ENCODE measurements at regions not wholly inside any gene's neighbourhood (a gene's known extent, or its start where the extent isn't known, plus 50 kb on each side); places are given as distances from the start of the nearest gene placed in this dataset.

GRCh38 chr10:32125023-32125422 lies 68.8 kb upstream of the KIF5B start:
- DNase-seq (ENCODE audit: extremely low spot score, unreplicated experiment): no peak
- Mint-ChIP-seq H3K36me3 (no peaks in the 10 kb centered on the region), H3K9me3 (no peaks in the 10 kb centered on the region), H3K27me3 (no peaks in the 10 kb centered on the region), H3K27ac (no peak overlapping the region), H3K4me1 (ENCODE audit: unreplicated experiment) (peaks cover 4% of the 10 kb centered on the region), H3K4me3 (no peak overlapping the region)
- TF ChIP-seq CTCF (conservative IDR thresholded peaks at IDR 0.05): no peak

GRCh38 chr10:32123021-32123420 lies 66.8 kb upstream of the KIF5B start:
- Mint-ChIP-seq H3K27ac (no peak overlapping the region), H3K9me3 (no peaks in the 10 kb centered on the region), H3K27me3 (no peaks in the 10 kb centered on the region), H3K4me1 (ENCODE audit: unreplicated experiment) (peaks cover 4% of the 10 kb centered on the region), H3K36me3 (no peaks in the 10 kb centered on the region), H3K4me3 (no peak overlapping the region)
- TF ChIP-seq CTCF (conservative IDR thresholded peaks at IDR 0.05): no peak
- DNase-seq (ENCODE audit: extremely low spot score, unreplicated experiment): no peak

- H3K36me3 Mint-ChIP-seq: no peaks in the 10 kb centered on the region
- no peaks in the 10 kb centered on the region for H3K27me3 Mint-ChIP-seq
- TF ChIP-seq CTCF (conservative IDR thresholded peaks at IDR 0.05): no peak
- no peak for DNase-seq (ENCODE audit: extremely low spot score, unreplicated experiment)
- no peaks in the 10 kb centered on the region for H3K9me3 Mint-ChIP-seq
- no peak overlapping the region for H3K4me3 Mint-ChIP-seq
- H3K27ac Mint-ChIP-seq: no peak overlapping the region
- H3K4me1 Mint-ChIP-seq (ENCODE audit: unreplicated experiment): peaks cover 4% of the 10 kb centered on the region
These were observed 65.4 kb upstream of the KIF5B start for GRCh38 chr10:32121648-32122047.

GRCh38 chr10:32120147-32120546 lies 63.9 kb upstream of the KIF5B start:
- no peak for TF ChIP-seq CTCF (conservative IDR thresholded peaks at IDR 0.05)
- DNase-seq (ENCODE audit: extremely low spot score, unreplicated experiment): no peak
- peaks cover 2% of the 10 kb centered on the region for H3K4me1 Mint-ChIP-seq (ENCODE audit: unreplicated experiment)
- H3K4me3 Mint-ChIP-seq: no peak overlapping the region
- H3K9me3 Mint-ChIP-seq: peaks cover 7% of the 10 kb centered on the region
- no peak overlapping the region for H3K27ac Mint-ChIP-seq
- H3K36me3 Mint-ChIP-seq: no peaks in the 10 kb centered on the region
- no peaks in the 10 kb centered on the region for H3K27me3 Mint-ChIP-seq

- TF ChIP-seq CTCF (conservative IDR thresholded peaks at IDR 0.05): no peak
- Mint-ChIP-seq H3K27ac (no peak overlapping the region), H3K27me3 (peaks cover 4% of the 10 kb centered on the region), H3K4me3 (no peak overlapping the region), H3K9me3 (peaks cover 7% of the 10 kb centered on the region), H3K4me1 (ENCODE audit: unreplicated experiment) (no peaks in the 10 kb centered on the region), H3K36me3 (no peaks in the 10 kb centered on the region)
- no peak for DNase-seq (ENCODE audit: extremely low spot score, unreplicated experiment)
These were observed 58.3 kb upstream of the KIF5B start for GRCh38 chr10:32114508-32114907.

GRCh38 chr10:32112055-32112454 lies 55.8 kb upstream of the KIF5B start:
- TF ChIP-seq CTCF (conservative IDR thresholded peaks at IDR 0.05): no peak
- Mint-ChIP-seq H3K4me1 (ENCODE audit: unreplicated experiment) (no peaks in the 10 kb centered on the region), H3K9me3 (peaks cover 7% of the 10 kb centered on the region), H3K27ac (no peak overlapping the region), H3K36me3 (no peaks in the 10 kb centered on the region), H3K4me3 (no peak overlapping the region), H3K27me3 (peaks cover 4% of the 10 kb centered on the region)
- no peak for DNase-seq (ENCODE audit: extremely low spot score, unreplicated experiment)

Measured in type B pancreatic cell (in vitro differentiated cells).